ENCODE measurements at regions not wholly inside any gene's neighbourhood (a gene's known extent, or its start where the extent isn't known, plus 50 kb on each side); places are given as distances from the start of the nearest gene placed in this dataset.

GRCh38 chr2:162945785-162946184 is 107.2 kb upstream of the KCNH7 start:
- no peaks in the 10 kb centered on the region for H3K9me3 ChIP-seq
- no peak overlapping the region for H3K27ac ChIP-seq
- H3K4me1 ChIP-seq (ENCODE audit: control insufficient read depth in 1 of 2, insufficient read depth in 1 of 2, low read depth in 1 of 2, low read length in 1 of 2), result no peaks in the 10 kb centered on the region
- no peaks in the 10 kb centered on the region for H3K27me3 ChIP-seq
- no peak overlapping the region for H3K4me3 ChIP-seq (ENCODE audit: low read depth in 1 of 2, low read length in 1 of 2)
- no peak for TF ChIP-seq CTCF (IDR thresholded peaks at IDR 0.05)
- no peaks in the 10 kb centered on the region for H3K36me3 ChIP-seq

- Histone ChIP-seq H3K36me3 (no peaks in the 10 kb centered on the region), H3K27me3 (no peaks in the 10 kb centered on the region), H3K4me3 (ENCODE audit: low read depth in 1 of 2, low read length in 1 of 2) (no peak overlapping the region), H3K27ac (no peak overlapping the region), H3K9me3 (no peaks in the 10 kb centered on the region), H3K4me1 (ENCODE audit: control insufficient read depth in 1 of 2, insufficient read depth in 1 of 2, low read depth in 1 of 2, low read length in 1 of 2) (no peaks in the 10 kb centered on the region)
- no peak for TF ChIP-seq CTCF (IDR thresholded peaks at IDR 0.05)
Measured at GRCh38 chr2:162938387-162938786, 99.8 kb upstream of the KCNH7 start.

DNA sequence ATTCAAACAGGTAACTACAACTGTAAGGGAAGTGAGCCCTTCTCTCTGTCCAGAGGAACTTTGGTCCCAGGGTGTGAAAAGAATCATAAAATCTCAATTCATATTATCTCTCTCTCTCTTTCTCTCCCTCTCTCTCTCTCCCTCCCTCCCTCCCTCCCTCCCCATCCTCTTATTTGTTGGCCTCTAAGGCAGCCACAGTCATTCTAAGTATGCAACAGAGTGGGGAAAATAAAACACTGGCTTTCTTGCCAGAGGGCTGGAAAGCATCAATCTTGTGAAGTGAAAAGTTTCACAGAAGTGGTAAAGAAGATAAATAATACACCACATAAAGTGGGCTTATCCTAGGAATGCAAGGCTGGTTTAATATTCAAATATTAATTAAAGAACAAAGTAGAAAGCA is 95.6 kb upstream of the KCNH7 start:
- no peaks in the 10 kb centered on the region for H3K27me3 ChIP-seq
- H3K4me1 ChIP-seq (ENCODE audit: control insufficient read depth in 1 of 2, insufficient read depth in 1 of 2, low read depth in 1 of 2, low read length in 1 of 2), result peaks cover 1 to 2% of the 10 kb centered on the region in 2 experiments
- H3K36me3 ChIP-seq, result no peaks in the 10 kb centered on the region
- no peaks in the 10 kb centered on the region for H3K9me3 ChIP-seq
- no peak for TF ChIP-seq CTCF (IDR thresholded peaks at IDR 0.05)
- no peak overlapping the region for H3K4me3 ChIP-seq (ENCODE audit: low read depth in 1 of 2, low read length in 1 of 2)
- no peak overlapping the region for H3K27ac ChIP-seq

- no peak for TF ChIP-seq CTCF (IDR thresholded peaks at IDR 0.05)
- Histone ChIP-seq H3K27me3 (no peaks in the 10 kb centered on the region), H3K4me3 (ENCODE audit: low read depth in 1 of 2, low read length in 1 of 2) (no peak overlapping the region), H3K9me3 (no peaks in the 10 kb centered on the region), H3K36me3 (no peaks in the 10 kb centered on the region), H3K4me1 (ENCODE audit: control insufficient read depth in 1 of 2, insufficient read depth in 1 of 2, low read depth in 1 of 2, low read length in 1 of 2) (peaks cover 19% of the 10 kb centered on the region in 2 experiments), H3K27ac (no peak overlapping the region)
Measured at GRCh38 chr2:162932416-162932815, 93.8 kb upstream of the KCNH7 start.

- Histone ChIP-seq H3K9me3 (no peaks in the 10 kb centered on the region), H3K4me3 (ENCODE audit: low read depth in 1 of 2, low read length in 1 of 2) (no peak overlapping the region)
- TF ChIP-seq CTCF (IDR thresholded peaks at IDR 0.05), result no peak
Measured at GRCh38 chr2:162929571-162929970, 91.0 kb upstream of the KCNH7 start.

GRCh38 chr2:162928356-162928755 is 89.8 kb upstream of the KCNH7 start:
- no peaks in the 10 kb centered on the region for H3K9me3 ChIP-seq
- H3K27me3 ChIP-seq, result no peaks in the 10 kb centered on the region
- no peaks in the 10 kb centered on the region for H3K36me3 ChIP-seq
- H3K4me3 ChIP-seq (ENCODE audit: low read depth in 1 of 2, low read length in 1 of 2), result no peak overlapping the region
- H3K4me1 ChIP-seq (ENCODE audit: control insufficient read depth in 1 of 2, insufficient read depth in 1 of 2, low read depth in 1 of 2, low read length in 1 of 2), result peaks cover 26% of the 10 kb centered on the region in 2 experiments
- H3K27ac ChIP-seq, result peak overlapping the region; percentile 64
- TF ChIP-seq CTCF (IDR thresholded peaks at IDR 0.05), result no peak

More at GRCh38 chr2:162929571-162929970, 91.0 kb upstream of the KCNH7 start:
- H3K36me3 ChIP-seq, result no peaks in the 10 kb centered on the region
- no peak overlapping the region for H3K27ac ChIP-seq
- H3K4me1 ChIP-seq (ENCODE audit: control insufficient read depth in 1 of 2, insufficient read depth in 1 of 2, low read depth in 1 of 2, low read length in 1 of 2), result peaks cover 26% of the 10 kb centered on the region in 2 experiments
- no peaks in the 10 kb centered on the region for H3K27me3 ChIP-seq

Data from neutrophil (primary cell).